Immature natural killer cell (primary cell): ENCODE measurements at regions not wholly inside any gene's neighbourhood (a gene's known extent, or its start where the extent isn't known, plus 50 kb on each side); places are given as distances from the start of the nearest gene placed in this dataset.
"Not testable (repeated sequence)": the region's sequence is repeated elsewhere in the genome, so short reads cannot be mapped to it uniquely, and the experiment has no call there.

Experiments
- DNase-seq, 3 donors: peaks; one replicate each; pipeline ENCODE4 v3.0.0; 2022; ENCODE audit warnings: mixed read lengths in 1 of 3
- H3K27ac Mint-ChIP-seq, 6 donors: one replicate each; pipeline ENCODE4 v1.8.0; 2020; ENCODE audit warnings: mixed read lengths in 6 of 6, mild to moderate bottlenecking in 5 of 6, inconsistent platforms in 4 of 6, moderate library complexity in 3 of 6
- H3K27me3 Mint-ChIP-seq, 3 donors: one replicate each; pipeline ENCODE4 v1.8.0; 2020 to 2021; ENCODE audit warnings: low read depth in 3 of 3, mild to moderate bottlenecking in 3 of 3, mixed read lengths in 3 of 3, moderate library complexity in 3 of 3, inconsistent platforms in 1 of 3
- H3K36me3 Mint-ChIP-seq, 3 donors: one replicate each; pipeline ENCODE4 v1.8.0; 2020; ENCODE audit warnings: mixed read lengths in 3 of 3, inconsistent platforms in 2 of 3, mild to moderate bottlenecking in 2 of 3
- H3K4me1 Mint-ChIP-seq, 2 donors: one replicate each; pipeline ENCODE4 v1.8.0; 2020; ENCODE audit warnings: inconsistent platforms in 2 of 2, mild to moderate bottlenecking in 2 of 2, mixed read lengths in 2 of 2, moderate library complexity in 1 of 2
- H3K4me3 Mint-ChIP-seq, 5 donors: one replicate each; pipeline ENCODE4 v1.8.0; 2020; ENCODE audit warnings: mild to moderate bottlenecking in 5 of 5, mixed read lengths in 5 of 5, inconsistent platforms in 3 of 5, moderate library complexity in 3 of 5
- H3K9me3 Mint-ChIP-seq, 6 donors: one replicate each; pipeline ENCODE4 v1.8.0; 2020; ENCODE audit warnings: mild to moderate bottlenecking in 6 of 6, mixed read lengths in 6 of 6, inconsistent platforms in 4 of 6, moderate library complexity in 3 of 6

DNA sequence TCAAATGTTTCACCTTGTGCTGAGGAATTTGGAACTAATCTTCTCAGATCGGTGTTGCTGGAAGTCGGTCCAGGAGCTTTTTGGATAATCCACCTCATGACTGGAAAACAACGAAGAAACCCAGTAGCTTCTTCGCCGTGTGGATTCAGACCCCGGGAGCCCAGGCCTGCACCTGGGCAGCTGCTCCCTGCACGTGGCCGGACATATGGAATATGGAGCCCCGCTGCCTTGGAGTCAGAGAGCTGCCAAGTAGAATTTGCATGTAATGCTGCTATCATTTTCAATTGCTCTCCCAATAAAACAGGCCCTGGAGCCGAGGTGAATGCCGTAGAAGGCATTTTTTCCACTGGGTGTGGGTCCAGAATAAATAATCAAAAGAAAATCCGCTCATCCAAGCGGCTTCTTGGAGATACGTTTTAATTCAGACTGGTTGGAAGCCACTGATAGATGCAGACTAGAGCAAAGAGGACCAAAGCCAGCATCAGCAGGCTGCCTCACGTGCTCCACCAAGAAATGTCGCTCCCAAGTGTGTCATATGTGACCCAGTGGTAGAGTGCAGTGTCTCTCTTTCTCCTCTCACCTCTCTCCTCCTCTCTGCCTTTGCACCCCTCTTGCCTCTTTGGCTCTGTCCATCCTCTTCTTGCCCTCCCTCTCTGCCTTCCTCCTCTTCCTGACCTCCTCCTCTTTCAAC is 115.3 kb downstream of the ZNF664 start:
- H3K36me3 Mint-ChIP-seq = peaks cover 0 to 4% (median 0%) of the 10 kb centered on the region in 3 donors
- no peak overlapping the region for H3K4me3 Mint-ChIP-seq
- peaks cover 2 to 13% of the 10 kb centered on the region in 2 donors for H3K4me1 Mint-ChIP-seq
- H3K9me3 Mint-ChIP-seq = no peaks in the 10 kb centered on the region
- no peak overlapping the region for H3K27ac Mint-ChIP-seq
- H3K27me3 Mint-ChIP-seq = peaks cover 0 to 7% (median 2%) of the 10 kb centered on the region in 3 donors
- DNase-seq = no peak

DNA sequence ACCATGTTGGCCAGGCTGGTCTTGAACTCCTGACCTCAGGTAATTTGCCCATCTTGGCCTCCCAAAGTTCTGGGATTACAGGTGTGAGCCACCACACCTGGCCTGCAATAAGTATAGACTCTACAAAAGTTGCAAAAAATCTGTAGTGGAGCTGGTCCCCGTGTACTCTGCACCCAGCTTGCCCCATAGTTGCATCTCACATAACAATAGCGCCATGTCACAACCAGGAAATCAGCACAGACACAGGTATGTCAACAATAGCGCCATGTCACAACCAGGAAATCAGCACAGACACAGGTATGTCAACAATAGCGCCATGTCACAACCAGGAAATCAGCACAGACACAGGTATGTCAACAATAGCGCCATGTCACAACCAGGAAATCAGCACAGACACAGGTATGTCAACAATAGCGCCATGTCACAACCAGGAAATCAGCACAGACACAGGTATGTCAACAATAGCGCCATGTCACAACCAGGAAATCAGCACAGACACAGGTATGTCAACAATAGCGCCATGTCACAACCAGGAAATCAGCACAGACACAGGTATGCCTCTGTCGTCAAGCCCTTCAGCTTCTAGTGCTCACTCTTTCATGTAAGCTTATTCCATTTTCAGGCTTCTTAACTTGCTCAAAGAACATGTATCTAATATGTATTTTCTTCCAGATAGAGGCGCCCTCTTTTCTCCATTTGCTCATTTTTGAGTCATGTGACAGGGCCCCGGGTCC is 116.3 kb downstream of the ZNF664 start:
- H3K4me3 Mint-ChIP-seq, H3K27me3 Mint-ChIP-seq, H3K36me3 Mint-ChIP-seq, DNase-seq, H3K27ac Mint-ChIP-seq, H3K9me3 Mint-ChIP-seq: not testable (repeated sequence)
- peaks cover 2 to 13% of the 10 kb centered on the region in 2 donors for H3K4me1 Mint-ChIP-seq

DNA sequence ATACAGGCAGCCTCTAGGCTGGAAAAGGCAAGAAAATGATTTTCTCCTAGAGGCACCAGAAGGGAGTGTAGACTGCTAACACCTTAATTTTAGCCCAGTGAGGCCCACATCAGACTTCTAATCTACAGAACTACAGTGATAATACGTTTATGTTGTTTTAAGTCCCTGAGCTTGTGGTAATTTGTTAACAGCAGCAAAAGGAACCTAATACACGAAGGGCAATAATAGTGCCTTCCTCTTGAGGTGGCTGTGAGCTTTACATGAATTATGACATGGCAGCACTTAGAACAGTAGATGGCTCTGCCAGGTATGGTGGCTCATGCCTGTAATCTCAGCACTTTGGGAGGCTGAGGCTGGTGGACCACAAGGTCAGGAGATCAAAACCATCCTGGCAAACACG is 118.8 kb downstream of the ZNF664 start:
- Mint-ChIP-seq H3K36me3 (peaks cover 0 to 4% (median 0%) of the 10 kb centered on the region in 3 donors), H3K4me3 (no peak overlapping the region), H3K27ac (no peak overlapping the region), H3K4me1 (no peaks in the 10 kb centered on the region), H3K27me3 (peaks cover 0 to 2% (median 0%) of the 10 kb centered on the region in 3 donors), H3K9me3 (no peaks in the 10 kb centered on the region)
- no peak for DNase-seq

DNA sequence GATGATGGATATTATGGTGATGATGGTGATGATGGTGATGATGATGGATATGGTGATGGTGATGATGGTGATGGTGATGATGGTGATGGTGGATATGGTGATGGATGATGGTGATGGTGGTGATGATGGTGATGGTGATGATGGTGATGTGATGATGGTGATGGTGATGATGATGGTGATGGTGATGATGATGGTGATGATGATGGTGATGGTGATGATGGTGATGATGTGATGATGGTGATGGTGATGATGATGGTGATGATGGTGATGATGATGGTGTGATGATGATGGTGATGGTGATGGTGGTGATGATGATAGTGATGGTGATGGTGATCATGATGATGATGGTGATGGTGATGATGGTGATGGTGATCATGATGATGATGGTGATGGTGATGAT is 119.5 kb downstream of the ZNF664 start:
- not testable (repeated sequence) for DNase-seq, H3K9me3 Mint-ChIP-seq, H3K27ac Mint-ChIP-seq, H3K36me3 Mint-ChIP-seq, H3K4me3 Mint-ChIP-seq, H3K4me1 Mint-ChIP-seq, H3K27me3 Mint-ChIP-seq

DNA sequence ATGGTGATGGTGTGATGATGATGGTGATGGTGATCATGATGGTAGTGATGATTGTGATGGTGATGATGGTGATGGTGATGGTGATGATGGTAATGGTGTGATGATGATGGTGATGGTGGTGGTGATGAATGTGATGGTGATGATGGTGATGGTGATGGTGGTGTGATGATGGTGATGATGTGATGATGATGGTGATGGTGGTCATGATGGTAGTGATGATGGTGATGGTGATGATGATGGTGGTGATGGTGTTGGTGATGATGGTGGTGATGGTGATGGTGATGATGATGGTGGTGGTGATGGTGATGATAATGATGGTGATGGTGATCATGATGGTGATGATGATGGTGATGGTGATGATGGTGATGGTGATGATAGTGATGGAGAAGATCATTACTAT is 120.3 kb downstream of the ZNF664 start:
- Mint-ChIP-seq H3K9me3 (no peaks in the 10 kb centered on the region), H3K4me1 (no peaks in the 10 kb centered on the region), H3K4me3 (no peak overlapping the region), H3K27ac (no peak overlapping the region), H3K36me3 (peaks cover 0 to 4% (median 0%) of the 10 kb centered on the region in 3 donors), H3K27me3 (peaks cover 0 to 2% (median 1%) of the 10 kb centered on the region in 3 donors)
- no peak for DNase-seq

DNA sequence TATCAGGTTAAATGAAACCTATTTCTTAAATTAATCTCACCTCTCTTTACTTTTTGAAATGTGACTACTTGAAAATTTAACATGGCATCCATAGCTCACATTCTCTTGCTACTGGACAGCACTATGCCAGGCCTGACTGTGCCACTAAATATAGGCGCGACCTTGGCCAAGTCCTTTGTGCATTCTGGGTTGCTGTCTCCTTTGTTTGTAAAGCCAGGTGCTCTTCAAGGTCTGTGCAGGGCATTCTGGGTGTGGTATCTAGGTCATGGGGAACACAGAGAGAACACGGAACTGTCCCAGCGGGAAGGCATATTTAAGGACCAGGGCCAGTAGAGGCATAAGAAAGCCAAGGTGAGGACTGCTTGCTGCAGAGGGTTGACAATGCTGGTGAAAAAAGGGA is 121.2 kb downstream of the ZNF664 start:
- H3K4me3 Mint-ChIP-seq = no peak overlapping the region
- no peaks in the 10 kb centered on the region for H3K36me3 Mint-ChIP-seq
- no peak overlapping the region for H3K27ac Mint-ChIP-seq
- H3K4me1 Mint-ChIP-seq = no peaks in the 10 kb centered on the region
- H3K27me3 Mint-ChIP-seq = peaks cover 3 to 7% (median 3%) of the 10 kb centered on the region in 3 donors
- no peaks in the 10 kb centered on the region for H3K9me3 Mint-ChIP-seq
- DNase-seq = no peak

DNA sequence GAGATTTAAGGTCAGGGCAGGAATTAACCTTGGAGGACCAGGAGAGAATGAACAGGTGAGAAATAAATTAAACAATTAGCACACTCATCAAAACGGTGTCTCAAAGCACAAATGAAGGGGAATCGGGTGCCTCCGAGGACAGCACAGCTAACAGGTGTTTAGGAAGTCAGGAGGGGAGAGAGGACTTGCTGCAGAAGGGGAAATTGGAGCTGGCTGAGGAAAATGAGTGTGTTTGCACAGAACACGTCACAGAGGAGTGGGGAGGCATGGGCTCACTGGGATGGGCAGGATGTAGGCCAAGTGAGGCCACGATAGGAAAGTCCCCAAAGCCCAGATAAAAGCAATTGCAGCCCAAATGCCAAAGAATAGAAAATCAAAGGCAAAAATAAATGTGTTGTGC is 121.7 kb downstream of the ZNF664 start:
- no peak for DNase-seq
- Mint-ChIP-seq H3K9me3 (no peaks in the 10 kb centered on the region), H3K4me1 (no peaks in the 10 kb centered on the region), H3K36me3 (no peaks in the 10 kb centered on the region), H3K4me3 (no peak overlapping the region), H3K27me3 (peaks cover 3 to 12% (median 3%) of the 10 kb centered on the region in 3 donors), H3K27ac (no peak overlapping the region)

DNA sequence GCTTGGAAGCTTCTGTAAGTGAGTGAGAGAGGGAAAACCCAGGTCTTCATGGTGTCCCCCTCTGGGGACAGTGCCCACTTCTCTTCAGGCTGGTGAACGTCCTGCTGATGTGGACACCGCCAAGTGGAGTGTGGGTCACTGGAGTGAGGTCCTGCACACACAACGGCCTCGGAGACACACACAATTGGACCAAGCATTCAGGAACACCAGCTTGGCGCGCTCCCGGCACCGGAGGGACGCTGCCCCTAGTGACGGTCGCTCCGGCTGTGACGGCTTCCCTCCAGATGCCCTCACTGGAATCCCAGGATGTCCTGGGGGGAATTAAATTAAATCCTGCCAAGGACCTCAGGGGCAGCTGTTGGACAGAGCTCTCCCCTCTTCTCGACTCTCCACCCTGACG is 123.1 kb downstream of the ZNF664 start:
- H3K9me3 Mint-ChIP-seq = no peaks in the 10 kb centered on the region
- H3K36me3 Mint-ChIP-seq = no peaks in the 10 kb centered on the region
- no peaks in the 10 kb centered on the region for H3K4me1 Mint-ChIP-seq
- H3K27ac Mint-ChIP-seq = no peak overlapping the region
- H3K4me3 Mint-ChIP-seq = no peak overlapping the region
- H3K27me3 Mint-ChIP-seq = peaks cover 3 to 17% (median 6%) of the 10 kb centered on the region in 3 donors
- no peak for DNase-seq

DNA sequence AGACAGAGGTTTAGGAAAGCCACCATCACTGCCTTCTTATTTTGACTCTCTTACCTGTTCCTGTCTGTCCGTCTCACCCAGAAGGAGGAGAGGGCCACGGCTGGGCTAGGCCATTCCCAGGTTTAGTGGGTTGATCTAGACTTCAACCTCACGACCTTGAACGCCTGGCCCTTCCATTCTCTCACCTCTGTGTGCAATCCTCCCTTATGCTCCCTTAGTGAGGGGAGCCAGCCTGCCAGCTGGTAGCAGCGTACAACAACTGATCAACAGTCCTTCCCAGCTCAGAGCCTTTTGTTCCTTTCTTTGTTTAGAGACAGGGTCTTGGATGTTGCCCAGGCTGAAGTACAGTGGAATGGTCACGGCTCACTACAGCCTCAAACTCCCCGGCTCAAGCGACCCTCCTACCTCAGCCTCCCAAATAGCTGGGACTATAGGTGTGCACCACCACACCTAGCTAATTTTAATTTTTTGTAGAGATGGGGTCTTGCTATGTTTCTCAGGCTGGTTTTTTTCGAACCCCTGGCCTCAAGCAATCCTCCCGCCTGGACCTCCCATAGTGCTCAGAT is 123.9 kb downstream of the ZNF664 start:
- Mint-ChIP-seq H3K9me3 (no peaks in the 10 kb centered on the region), H3K4me1 (no peaks in the 10 kb centered on the region), H3K27ac (no peak overlapping the region), H3K27me3 (peaks cover 3 to 17% (median 6%) of the 10 kb centered on the region in 3 donors), H3K4me3 (no peak overlapping the region), H3K36me3 (no peaks in the 10 kb centered on the region)
- no peak for DNase-seq

DNA sequence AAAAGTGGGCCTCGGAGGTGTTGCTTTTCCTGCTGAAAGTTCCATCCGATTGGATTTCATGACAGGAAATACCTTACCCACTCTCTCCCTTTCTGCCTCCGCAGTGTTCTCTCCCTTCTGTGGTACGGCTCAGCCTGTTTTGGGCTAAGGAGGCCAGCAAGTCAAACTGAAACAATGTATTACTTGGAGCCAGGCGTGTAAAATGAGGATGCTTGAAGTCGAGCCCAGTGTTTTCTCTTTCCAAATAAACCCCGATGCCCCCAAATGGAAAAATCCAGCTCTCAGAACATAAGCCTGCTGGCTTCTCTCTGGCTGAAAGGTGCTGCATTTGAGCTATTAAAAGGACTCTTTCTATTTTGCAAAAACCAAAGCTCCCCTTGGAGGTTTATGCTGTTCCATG is 124.7 kb downstream of the ZNF664 start:
- no peak overlapping the region for H3K27ac Mint-ChIP-seq
- no peak overlapping the region for H3K4me3 Mint-ChIP-seq
- no peaks in the 10 kb centered on the region for H3K36me3 Mint-ChIP-seq
- peaks cover 3 to 17% (median 6%) of the 10 kb centered on the region in 3 donors for H3K27me3 Mint-ChIP-seq
- DNase-seq = no peak
- no peaks in the 10 kb centered on the region for H3K4me1 Mint-ChIP-seq
- no peaks in the 10 kb centered on the region for H3K9me3 Mint-ChIP-seq

DNA sequence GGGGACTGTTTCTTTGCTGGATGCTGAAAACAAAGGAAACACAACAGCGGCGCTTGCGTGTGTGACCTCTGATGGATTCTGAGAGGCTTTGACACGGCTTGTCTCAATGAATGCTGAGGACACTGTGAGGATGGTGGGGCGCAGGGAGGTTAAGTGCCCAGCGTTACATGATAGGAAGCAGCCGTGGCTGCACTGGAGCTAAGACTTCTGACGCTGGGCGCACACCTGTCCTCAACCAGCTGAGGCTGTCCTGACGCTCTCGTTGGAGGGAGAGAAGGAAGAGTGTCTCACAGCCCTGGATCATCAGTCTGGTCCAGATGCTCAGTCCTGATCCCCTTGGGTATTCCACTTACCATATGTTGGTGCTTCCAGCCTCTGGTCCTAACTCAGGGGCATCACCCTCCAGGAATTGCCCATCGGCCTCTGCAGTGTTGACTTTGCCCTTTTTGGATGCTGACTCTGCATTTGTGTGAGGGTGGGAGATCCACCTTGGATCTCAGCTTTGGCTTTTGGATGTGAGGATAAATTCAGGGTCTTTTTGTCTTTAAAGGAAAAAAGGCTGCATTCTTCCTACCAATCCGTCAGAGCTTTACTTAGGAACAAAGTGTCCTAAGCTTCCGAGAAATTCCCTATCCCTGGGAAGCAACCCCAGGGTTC is 125.2 kb downstream of the ZNF664 start:
- Mint-ChIP-seq H3K4me3 (no peak overlapping the region), H3K36me3 (no peaks in the 10 kb centered on the region), H3K4me1 (no peaks in the 10 kb centered on the region), H3K9me3 (no peaks in the 10 kb centered on the region), H3K27me3 (peaks cover 3 to 17% (median 6%) of the 10 kb centered on the region in 3 donors), H3K27ac (no peak overlapping the region)
- no peak for DNase-seq

DNA sequence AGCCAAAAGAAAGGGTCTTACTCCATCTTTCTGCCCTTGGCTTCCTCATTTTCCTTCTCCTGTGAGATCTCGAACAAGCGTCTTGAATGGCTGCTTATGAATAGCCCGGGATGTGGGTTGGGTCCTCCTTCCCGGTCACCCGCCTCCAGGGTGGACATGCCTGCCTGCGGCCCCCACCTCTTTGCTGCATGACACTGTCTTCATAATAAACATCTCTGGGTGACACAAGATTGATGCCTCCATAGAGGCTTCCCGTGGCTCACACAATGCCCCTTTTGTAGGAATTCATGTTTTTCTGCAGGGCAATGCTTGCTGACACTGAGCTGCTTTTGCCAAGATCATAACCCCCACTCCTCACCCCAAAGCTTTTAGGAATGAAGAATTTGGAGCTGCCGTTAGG is 125.9 kb downstream of the ZNF664 start:
- H3K4me1 Mint-ChIP-seq = no peaks in the 10 kb centered on the region
- H3K4me3 Mint-ChIP-seq = no peak overlapping the region
- no peak for DNase-seq
- peaks cover 3 to 19% (median 6%) of the 10 kb centered on the region in 3 donors for H3K27me3 Mint-ChIP-seq
- H3K27ac Mint-ChIP-seq = no peak overlapping the region
- H3K36me3 Mint-ChIP-seq = no peaks in the 10 kb centered on the region
- no peaks in the 10 kb centered on the region for H3K9me3 Mint-ChIP-seq

DNA sequence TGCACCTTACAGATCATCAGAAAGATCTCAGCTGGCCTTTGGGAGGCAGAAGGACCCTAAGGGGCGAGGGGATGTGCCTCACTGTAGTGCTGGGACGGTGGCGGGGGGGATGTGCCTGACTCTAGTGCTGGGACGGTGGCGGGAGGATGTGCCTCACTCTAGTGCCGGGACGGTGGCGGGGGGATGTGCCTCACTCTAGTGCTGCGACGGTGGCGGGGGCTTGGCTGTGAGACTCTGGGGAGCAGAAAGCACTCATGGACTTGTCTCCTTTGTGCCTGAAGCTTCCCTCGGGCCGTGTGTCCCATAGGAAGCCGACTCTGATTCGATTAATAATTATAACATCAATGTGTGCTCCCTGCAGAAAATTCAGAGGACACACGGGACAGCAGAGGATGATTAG is 126.6 kb downstream of the ZNF664 start:
- no peaks in the 10 kb centered on the region for H3K36me3 Mint-ChIP-seq
- no peak overlapping the region for H3K4me3 Mint-ChIP-seq
- no peak overlapping the region for H3K27ac Mint-ChIP-seq
- H3K9me3 Mint-ChIP-seq = no peaks in the 10 kb centered on the region
- DNase-seq = no peak
- H3K4me1 Mint-ChIP-seq = no peaks in the 10 kb centered on the region
- peaks cover 3 to 19% (median 6%) of the 10 kb centered on the region in 3 donors for H3K27me3 Mint-ChIP-seq

DNA sequence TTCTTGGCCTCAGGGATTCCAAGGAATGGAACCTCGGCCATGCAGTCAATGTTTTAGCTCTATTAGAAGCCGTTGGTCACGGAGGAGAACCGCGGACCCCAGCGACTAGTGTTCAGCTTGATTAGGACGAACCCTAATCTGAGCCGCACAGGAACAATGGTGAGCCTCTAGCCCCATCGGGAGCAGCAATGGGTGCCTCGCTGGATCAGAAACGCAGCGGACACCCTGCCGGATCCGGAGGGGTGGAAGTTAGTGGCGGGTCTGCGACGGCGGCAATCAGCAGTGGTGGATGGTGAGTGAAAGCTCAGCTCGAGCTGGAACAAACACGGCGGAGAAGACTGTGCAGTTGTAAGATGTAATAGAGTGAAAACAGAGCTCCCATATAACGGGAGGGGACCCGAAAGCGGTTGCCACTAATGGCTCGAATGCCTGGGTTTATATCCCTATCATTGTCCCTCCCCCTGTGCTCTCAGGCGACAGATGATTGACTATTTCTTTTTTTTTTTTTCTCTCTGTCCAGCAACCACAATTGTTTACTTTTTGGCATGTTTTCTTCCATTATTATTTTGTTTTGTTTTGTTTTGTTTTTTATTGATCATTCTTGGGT is 127.7 kb downstream of the ZNF664 start:
- no peak overlapping the region for H3K27ac Mint-ChIP-seq
- H3K27me3 Mint-ChIP-seq = peaks cover 3 to 19% (median 6%) of the 10 kb centered on the region in 3 donors
- H3K36me3 Mint-ChIP-seq = no peaks in the 10 kb centered on the region
- no peaks in the 10 kb centered on the region for H3K4me1 Mint-ChIP-seq
- no peak for DNase-seq
- no peaks in the 10 kb centered on the region for H3K9me3 Mint-ChIP-seq
- H3K4me3 Mint-ChIP-seq = no peak overlapping the region
